ENCODE measurements at regions not wholly inside any gene's neighbourhood (a gene's known extent, or its start where the extent isn't known, plus 50 kb on each side); places are given as distances from the start of the nearest gene placed in this dataset.

DNA sequence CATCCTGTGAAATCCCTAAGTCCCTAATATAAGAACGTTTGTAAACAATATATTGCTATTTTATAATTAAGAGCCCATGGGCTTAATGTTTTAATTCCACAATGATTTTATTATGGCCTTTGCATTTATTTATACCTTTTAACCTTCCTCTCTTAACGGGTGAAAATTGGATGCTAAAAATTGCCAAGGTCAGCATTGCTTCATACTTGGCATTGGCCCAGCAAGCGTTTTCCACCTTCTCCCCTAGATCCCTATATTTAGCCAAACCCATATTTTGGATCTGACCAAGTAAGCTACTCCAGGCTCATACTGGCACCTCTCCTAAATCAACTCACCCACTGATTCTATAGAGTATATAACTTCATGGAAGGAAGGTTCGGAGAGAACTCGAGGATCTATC lies 188.0 kb upstream of the NR2F2 start:
- TF ChIP-seq EZH2 (IDR thresholded peaks at IDR 0.05; ENCODE audit: borderline replicate concordance, low read depth, low read length, poor library complexity, severe bottlenecking), result no peak
- TF ChIP-seq, protein P1, sequence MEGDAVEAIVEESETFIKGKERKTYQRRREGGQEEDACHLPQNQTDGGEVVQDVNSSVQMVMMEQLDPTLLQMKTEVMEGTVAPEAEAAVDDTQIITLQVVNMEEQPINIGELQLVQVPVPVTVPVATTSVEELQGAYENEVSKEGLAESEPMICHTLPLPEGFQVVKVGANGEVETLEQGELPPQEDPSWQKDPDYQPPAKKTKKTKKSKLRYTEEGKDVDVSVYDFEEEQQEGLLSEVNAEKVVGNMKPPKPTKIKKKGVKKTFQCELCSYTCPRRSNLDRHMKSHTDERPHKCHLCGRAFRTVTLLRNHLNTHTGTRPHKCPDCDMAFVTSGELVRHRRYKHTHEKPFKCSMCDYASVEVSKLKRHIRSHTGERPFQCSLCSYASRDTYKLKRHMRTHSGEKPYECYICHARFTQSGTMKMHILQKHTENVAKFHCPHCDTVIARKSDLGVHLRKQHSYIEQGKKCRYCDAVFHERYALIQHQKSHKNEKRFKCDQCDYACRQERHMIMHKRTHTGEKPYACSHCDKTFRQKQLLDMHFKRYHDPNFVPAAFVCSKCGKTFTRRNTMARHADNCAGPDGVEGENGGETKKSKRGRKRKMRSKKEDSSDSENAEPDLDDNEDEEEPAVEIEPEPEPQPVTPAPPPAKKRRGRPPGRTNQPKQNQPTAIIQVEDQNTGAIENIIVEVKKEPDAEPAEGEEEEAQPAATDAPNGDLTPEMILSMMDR (conservative IDR thresholded peaks at IDR 0.05; ENCODE audit: low read depth, low read length), result no peak
